NOMO-1 treated with dmso at 0.1 percent for 144 hours (cell line): ENCODE measurements at regions not wholly inside any gene's neighbourhood (a gene's known extent, or its start where the extent isn't known, plus 50 kb on each side); places are given as distances from the start of the nearest gene placed in this dataset.
"Not testable (repeated sequence)": the region's sequence is repeated elsewhere in the genome, so short reads cannot be mapped to it uniquely, and the experiment has no call there.

Experiments used
- DNase-seq: peaks from one replicate; lab custom pipeline; 2025; ENCODE audit not compliant: unreplicated experiment; lab: John Stamatoyannopoulos, UW

GRCh38 chrX:118254611-118255010 is 91.3 kb upstream of the WDR44 start:
- DNase-seq, result peak; percentile 22

- DNase-seq, result no peak
These were observed 90.0 kb upstream of the WDR44 start for GRCh38 chrX:118255921-118256320.

GRCh38 chrX:118257781-118258180 is 88.1 kb upstream of the WDR44 start:
- DNase-seq, result no peak

GRCh38 chrX:118259213-118259612 is 86.7 kb upstream of the WDR44 start:
- no peak for DNase-seq

GRCh38 chrX:118261151-118261550 is 84.8 kb upstream of the WDR44 start:
- no peak for DNase-seq

GRCh38 chrX:118271775-118272174 is 74.1 kb upstream of the WDR44 start:
- no peak for DNase-seq

- DNase-seq, result no peak
These were observed 73.7 kb upstream of the WDR44 start for GRCh38 chrX:118272242-118272641.

GRCh38 chrX:118286066-118286762 is 59.7 kb upstream of the WDR44 start:
- no peak for DNase-seq

GRCh38 chrX:118295818-118296217 is 50.1 kb upstream of the WDR44 start:
- not testable (repeated sequence) for DNase-seq
